ENCODE measurements at regions not wholly inside any gene's neighbourhood (a gene's known extent, or its start where the extent isn't known, plus 50 kb on each side); places are given as distances from the start of the nearest gene placed in this dataset.
"Not testable (repeated sequence)": the region's sequence is repeated elsewhere in the genome, so short reads cannot be mapped to it uniquely, and the experiment has no call there.

GRCh38 chr17:77066726-77067409 lies 73.9 kb upstream of the SEC14L1 start:
- H3K9me3 ChIP-seq; intact Hi-C loops (cut with DNase I); H3K4me1 ChIP-seq (replicated peaks); H3K36me3 ChIP-seq; H3K27me3 ChIP-seq (replicated peaks; ENCODE audit: insufficient read depth); H3K27ac ChIP-seq; H3K4me3 ChIP-seq: not testable (repeated sequence)
- peak in 3 of 4 experiments; percentile 51 to 66 (median 59) for TF ChIP-seq CTCF (IDR thresholded peaks at IDR 0.05)
- 31% methylated on average over 10 of the region's 10 CpGs for WGBS
- DNase-seq (ENCODE audit: low spot score), result peak; percentile 29

GRCh38 chr17:77068915-77069314 lies 71.9 kb upstream of the SEC14L1 start:
- no peak overlapping the region for H3K4me3 ChIP-seq
- intact Hi-C loops (cut with DNase I), result no loop called here
- H3K36me3 ChIP-seq, result no peaks in the 10 kb centered on the region
- H3K27me3 ChIP-seq (replicated peaks; ENCODE audit: insufficient read depth), result no peaks in the 10 kb centered on the region
- WGBS, result 70% methylated on average over 2 of the region's 2 CpGs
- no peaks in the 10 kb centered on the region for H3K4me1 ChIP-seq (replicated peaks)
- no peak overlapping the region for H3K27ac ChIP-seq
- DNase-seq (ENCODE audit: low spot score), result no peak
- TF ChIP-seq CTCF (IDR thresholded peaks at IDR 0.05) (no peak), POLR2A (IDR thresholded peaks at IDR 0.05) (no peak), POLR2AphosphoS5 (IDR thresholded peaks at IDR 0.05) (no peak)
- no peaks in the 10 kb centered on the region for H3K9me3 ChIP-seq

GRCh38 chr17:77070888-77071279 lies 69.9 kb upstream of the SEC14L1 start:
- DNase-seq (ENCODE audit: low spot score), result no peak
- Histone ChIP-seq H3K9me3 (no peaks in the 10 kb centered on the region), H3K27me3 (replicated peaks; ENCODE audit: insufficient read depth) (no peaks in the 10 kb centered on the region), H3K4me3 (no peak overlapping the region), H3K4me1 (replicated peaks) (no peaks in the 10 kb centered on the region), H3K27ac (no peak overlapping the region), H3K36me3 (no peaks in the 10 kb centered on the region)
- TF ChIP-seq POLR2A (IDR thresholded peaks at IDR 0.05) (no peak), CTCF (IDR thresholded peaks at IDR 0.05) (no peak), POLR2AphosphoS5 (IDR thresholded peaks at IDR 0.05) (no peak)
- 72% methylated on average over 6 of the region's 6 CpGs for WGBS
- intact Hi-C loops (cut with DNase I), result no loop called here

- TF ChIP-seq POLR2A (IDR thresholded peaks at IDR 0.05) (no peak), CTCF (IDR thresholded peaks at IDR 0.05) (no peak), POLR2AphosphoS5 (IDR thresholded peaks at IDR 0.05) (no peak)
- no peaks in the 10 kb centered on the region for H3K4me1 ChIP-seq (replicated peaks)
- no peaks in the 10 kb centered on the region for H3K36me3 ChIP-seq
- H3K27ac ChIP-seq, result no peak overlapping the region
- no peak for DNase-seq (ENCODE audit: low spot score)
- H3K27me3 ChIP-seq (replicated peaks; ENCODE audit: insufficient read depth), result no peaks in the 10 kb centered on the region
- no peak overlapping the region for H3K4me3 ChIP-seq
- intact Hi-C loops (cut with DNase I), result no loop called here
- H3K9me3 ChIP-seq, result no peaks in the 10 kb centered on the region
Measured at GRCh38 chr17:77071925-77072490, 68.8 kb upstream of the SEC14L1 start.

- no peaks in the 10 kb centered on the region for H3K9me3 ChIP-seq
- H3K27me3 ChIP-seq (replicated peaks; ENCODE audit: insufficient read depth), result no peaks in the 10 kb centered on the region
- no peaks in the 10 kb centered on the region for H3K36me3 ChIP-seq
- 88% methylated on average over 4 of the region's 4 CpGs for WGBS
- H3K4me1 ChIP-seq (replicated peaks), result no peaks in the 10 kb centered on the region
- intact Hi-C loops (cut with DNase I), result no loop called here
- DNase-seq (ENCODE audit: low spot score), result no peak
- TF ChIP-seq CTCF (IDR thresholded peaks at IDR 0.05) (no peak), POLR2A (IDR thresholded peaks at IDR 0.05) (no peak), POLR2AphosphoS5 (IDR thresholded peaks at IDR 0.05) (no peak)
- no peak overlapping the region for H3K27ac ChIP-seq
- H3K4me3 ChIP-seq, result no peak overlapping the region
Measured at GRCh38 chr17:77072670-77073069, 68.1 kb upstream of the SEC14L1 start.
